Fibroblast of pulmonary artery (primary cell): ENCODE measurements at regions not wholly inside any gene's neighbourhood (a gene's known extent, or its start where the extent isn't known, plus 50 kb on each side); places are given as distances from the start of the nearest gene placed in this dataset.

Source experiments
- DNase-seq: peaks from one replicate; pipeline ENCODE4 v3.0.0-alpha.2; 2010; ENCODE audit warnings: low read depth
- H3K4me3 ChIP-seq: replicated peaks from 2 replicates; pipeline ENCODE4 v1.5.1; 2011; ENCODE audit warnings: low read depth, mild to moderate bottlenecking, control low read depth, low read length, moderate library complexity
- TF ChIP-seq, protein P1 (sequence below): IDR thresholded peaks from 2 replicates; pipeline ENCODE4 v1.5.1; 2011; ENCODE audit warnings: mild to moderate bottlenecking, control low read depth, low read length, inconsistent platforms; ENCODE audit errors: missing control alignments

DNA sequence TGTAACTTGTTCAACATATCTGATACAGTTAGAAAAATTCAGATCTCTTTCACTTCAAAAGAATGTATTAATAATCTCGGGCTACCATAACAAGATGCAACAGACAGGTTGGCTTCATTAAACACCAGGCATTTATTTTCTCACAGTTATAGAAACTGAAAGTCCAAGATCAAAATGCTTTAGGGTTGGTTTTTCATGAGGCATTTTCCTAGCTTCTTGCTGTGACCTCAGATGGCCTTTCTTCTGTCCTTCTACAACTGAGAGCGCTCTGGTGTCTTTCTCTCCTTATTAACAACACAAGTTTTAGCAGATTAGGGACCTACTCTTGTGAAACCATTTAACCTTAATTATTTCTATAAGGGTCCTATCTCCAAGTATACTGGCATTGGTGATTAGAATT lies 452.5 kb downstream of the ZNF804A start:
- H3K4me3 ChIP-seq, result no peak overlapping the region
- TF ChIP-seq, protein P1, sequence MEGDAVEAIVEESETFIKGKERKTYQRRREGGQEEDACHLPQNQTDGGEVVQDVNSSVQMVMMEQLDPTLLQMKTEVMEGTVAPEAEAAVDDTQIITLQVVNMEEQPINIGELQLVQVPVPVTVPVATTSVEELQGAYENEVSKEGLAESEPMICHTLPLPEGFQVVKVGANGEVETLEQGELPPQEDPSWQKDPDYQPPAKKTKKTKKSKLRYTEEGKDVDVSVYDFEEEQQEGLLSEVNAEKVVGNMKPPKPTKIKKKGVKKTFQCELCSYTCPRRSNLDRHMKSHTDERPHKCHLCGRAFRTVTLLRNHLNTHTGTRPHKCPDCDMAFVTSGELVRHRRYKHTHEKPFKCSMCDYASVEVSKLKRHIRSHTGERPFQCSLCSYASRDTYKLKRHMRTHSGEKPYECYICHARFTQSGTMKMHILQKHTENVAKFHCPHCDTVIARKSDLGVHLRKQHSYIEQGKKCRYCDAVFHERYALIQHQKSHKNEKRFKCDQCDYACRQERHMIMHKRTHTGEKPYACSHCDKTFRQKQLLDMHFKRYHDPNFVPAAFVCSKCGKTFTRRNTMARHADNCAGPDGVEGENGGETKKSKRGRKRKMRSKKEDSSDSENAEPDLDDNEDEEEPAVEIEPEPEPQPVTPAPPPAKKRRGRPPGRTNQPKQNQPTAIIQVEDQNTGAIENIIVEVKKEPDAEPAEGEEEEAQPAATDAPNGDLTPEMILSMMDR, result no peak
- DNase-seq, result no peak

DNA sequence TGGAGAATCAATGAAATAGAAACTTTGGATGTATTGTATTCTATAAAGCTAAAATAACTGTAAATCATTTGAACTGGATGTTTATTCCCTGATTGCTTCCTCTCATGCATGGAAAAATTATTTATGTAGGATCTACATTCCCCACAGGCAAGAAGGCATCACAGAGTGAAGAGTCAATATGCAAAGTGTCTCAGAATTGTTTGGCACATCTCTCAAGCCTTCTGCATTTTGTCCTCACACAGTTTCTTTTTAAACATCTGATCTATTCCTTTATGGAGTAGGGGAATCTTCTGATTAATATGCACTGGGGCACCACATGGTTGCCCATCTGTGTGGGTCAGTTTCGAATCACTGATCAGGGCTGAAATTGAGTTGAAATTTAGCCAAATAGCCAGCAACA lies 465.4 kb downstream of the ZNF804A start:
- no peak for DNase-seq
- TF ChIP-seq, protein P1, result no peak
- H3K4me3 ChIP-seq, result no peak overlapping the region

DNA sequence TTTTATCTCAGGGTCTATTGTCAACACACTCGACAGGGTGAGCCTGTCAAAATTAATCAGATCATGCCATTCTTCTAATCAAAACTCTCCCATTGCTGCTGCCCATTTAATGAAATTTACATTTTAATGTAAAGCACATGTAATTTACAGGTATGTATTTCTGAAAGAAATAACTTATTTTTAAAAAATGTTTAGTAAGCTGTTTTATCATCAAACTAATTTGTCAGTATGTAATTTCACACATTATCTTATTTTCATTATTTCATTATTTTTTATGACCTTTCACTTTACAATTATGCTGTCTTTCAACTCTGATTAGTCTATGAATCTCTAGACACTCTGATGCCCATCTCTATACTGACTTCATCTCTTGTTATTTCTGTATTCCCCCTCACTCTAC lies 467.8 kb downstream of the ZNF804A start:
- TF ChIP-seq, protein P1, result no peak
- no peak overlapping the region for H3K4me3 ChIP-seq
- no peak for DNase-seq

DNA sequence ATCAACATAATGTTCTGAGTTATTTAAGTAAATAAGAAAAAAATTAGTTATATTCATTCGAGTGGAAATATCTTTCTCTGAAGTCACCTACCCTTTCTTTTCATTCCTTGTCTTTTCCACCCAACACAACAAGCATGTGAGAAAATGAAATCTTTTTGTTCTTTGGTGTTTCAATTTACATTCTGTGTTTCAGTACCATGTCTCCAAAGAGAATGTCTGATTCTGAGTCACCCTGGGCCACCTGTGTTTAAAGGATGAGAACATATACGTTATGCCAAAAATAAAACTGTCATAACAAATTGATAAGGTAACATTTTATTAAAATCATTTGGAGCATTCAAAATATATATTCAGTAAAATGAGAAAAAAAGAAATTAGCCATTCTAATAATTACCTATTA lies 470.8 kb downstream of the ZNF804A start:
- no peak overlapping the region for H3K4me3 ChIP-seq
- DNase-seq, result no peak
- TF ChIP-seq, protein P1, result no peak

DNA sequence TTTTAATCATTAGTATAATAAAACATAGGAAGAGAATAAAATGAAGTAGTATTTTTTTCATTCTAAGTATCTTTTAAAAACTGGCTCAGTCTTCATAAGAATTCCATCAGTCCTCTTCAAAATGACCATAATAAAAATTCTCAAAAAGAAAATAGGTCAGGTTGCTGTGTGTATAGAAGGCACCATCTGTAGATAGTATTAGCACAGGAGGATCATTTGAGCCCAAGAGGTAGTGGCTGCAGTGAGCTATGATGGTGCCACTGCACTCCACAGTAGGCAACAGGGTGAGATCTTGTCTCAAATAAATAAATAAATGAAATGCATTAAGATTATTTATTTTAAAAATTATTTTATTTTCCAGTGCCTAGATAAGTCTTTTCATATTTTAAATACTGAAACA lies 475.8 kb downstream of the ZNF804A start:
- DNase-seq, result no peak
- TF ChIP-seq, protein P1, result no peak
- no peak overlapping the region for H3K4me3 ChIP-seq

DNA sequence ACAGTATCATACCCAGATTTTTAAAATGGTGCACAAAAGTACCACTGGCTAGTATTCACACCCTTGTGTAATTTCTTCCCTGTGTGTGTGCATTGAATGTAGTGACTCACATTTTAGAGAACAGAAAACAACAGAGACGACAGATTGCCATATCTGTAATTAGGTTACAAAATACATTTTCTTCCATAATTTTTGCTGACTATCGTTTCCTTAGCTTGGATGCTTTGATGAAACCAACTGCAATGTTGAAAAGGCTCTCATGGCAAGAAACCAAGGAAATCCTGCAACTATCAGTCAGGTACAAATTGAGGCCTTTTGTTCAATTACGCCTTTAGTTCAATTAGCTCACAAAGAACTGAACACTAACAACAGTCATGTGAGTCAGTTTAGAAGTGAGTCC lies 484.4 kb downstream of the ZNF804A start:
- no peak overlapping the region for H3K4me3 ChIP-seq
- DNase-seq, result no peak
- TF ChIP-seq, protein P1, result no peak

DNA sequence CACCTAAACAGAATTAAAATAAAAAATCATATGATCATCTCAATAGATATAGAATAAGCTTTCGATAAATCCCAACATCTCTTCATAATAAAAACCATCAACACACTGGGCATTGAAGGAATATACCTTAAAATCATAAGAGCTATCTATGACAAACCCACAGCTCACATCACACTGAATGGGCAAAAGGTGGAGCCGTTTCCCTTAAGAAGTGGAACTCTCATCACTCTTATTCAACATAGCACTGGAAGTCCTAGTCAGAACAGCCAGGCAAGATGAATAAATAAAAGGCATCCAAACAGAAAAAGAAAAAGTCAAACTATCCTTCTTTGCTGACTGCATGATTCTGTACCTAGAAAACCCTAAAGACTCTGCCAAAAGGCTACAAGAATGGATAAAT lies 510.3 kb downstream of the ZNF804A start:
- TF ChIP-seq, protein P1, result no peak
- DNase-seq, result no peak
- no peak overlapping the region for H3K4me3 ChIP-seq
